ENCODE measurements at regions not wholly inside any gene's neighbourhood (a gene's known extent, or its start where the extent isn't known, plus 50 kb on each side); places are given as distances from the start of the nearest gene placed in this dataset.
"Not testable (repeated sequence)": the region's sequence is repeated elsewhere in the genome, so short reads cannot be mapped to it uniquely, and the experiment has no call there.

GRCh38 chr3:101110295-101110694 is 117.1 kb upstream of the ABI3BP start:
- not testable (repeated sequence) for TF ChIP-seq CTCF, POLR2A (IDR thresholded peaks at IDR 0.05)

Measured in uterus (tissue), 2 donors.